Stimulated activated effector memory CD8-positive, alpha-beta T cell treated with anti-CD3 and anti-CD28 coated beads, Interleukin-12 subunit alpha, Interleukin-12 subunit beta, amount 100 ng/mL, for 72 hours (primary cell): ENCODE measurements at regions not wholly inside any gene's neighbourhood (a gene's known extent, or its start where the extent isn't known, plus 50 kb on each side); places are given as distances from the start of the nearest gene placed in this dataset.

Experiments
- ATAC-seq: fragments of 150-1000 bp; cut with Tn5 transposase; 2 replicates; pipeline ENCODE4 v1.10.0; 2021
- DNase-seq, 2 donors: peaks; one replicate each; pipeline ENCODE4 v3.0.0; 2021 to 2022; ENCODE audit warnings: low spot score in 2 of 2
- H3K27ac Mint-ChIP-seq: one replicate; pipeline ENCODE4 v1.8.0; 2022; ENCODE audit warnings: mild to moderate bottlenecking, mixed read lengths
- H3K36me3 Mint-ChIP-seq: one replicate; pipeline ENCODE4 v1.8.0; 2022; ENCODE audit warnings: mild to moderate bottlenecking, mixed read lengths
- H3K4me1 Mint-ChIP-seq: one replicate; pipeline ENCODE4 v1.8.0; 2022; ENCODE audit warnings: mixed read lengths
- H3K4me3 Mint-ChIP-seq: one replicate; pipeline ENCODE4 v1.8.0; 2022; ENCODE audit warnings: mild to moderate bottlenecking, mixed read lengths
- H3K9me3 Mint-ChIP-seq: one replicate; pipeline ENCODE4 v1.8.0; 2022; ENCODE audit warnings: mixed read lengths

DNA sequence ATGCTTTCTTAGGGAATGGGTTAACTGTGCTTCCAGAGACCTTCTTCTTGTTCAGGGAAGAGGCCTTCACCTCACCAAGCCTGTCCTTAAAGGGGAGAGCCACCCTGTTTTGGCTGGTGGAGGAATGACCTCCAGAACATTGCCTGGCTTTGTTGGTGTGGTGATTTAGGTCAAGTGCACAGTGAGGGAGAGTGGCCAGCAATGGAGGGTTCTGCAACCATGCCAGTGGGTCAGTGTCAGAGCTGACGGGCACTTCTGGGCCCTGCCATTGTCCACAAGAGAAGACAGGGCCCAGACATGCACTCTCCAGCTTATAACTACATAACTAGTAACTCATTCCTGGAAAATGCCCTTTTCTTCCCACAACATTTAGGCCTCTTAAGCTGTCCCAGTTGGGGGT lies 238.5 kb upstream of the AKR1E2 start:
- ATAC-seq (no peak), DNase-seq (no peak)
- Mint-ChIP-seq H3K4me3 (no peak overlapping the region), H3K36me3 (no peaks in the 10 kb centered on the region), H3K27ac (no peak overlapping the region), H3K4me1 (no peaks in the 10 kb centered on the region), H3K9me3 (no peaks in the 10 kb centered on the region)

- Mint-ChIP-seq H3K4me1 (no peaks in the 10 kb centered on the region), H3K36me3 (no peaks in the 10 kb centered on the region), H3K4me3 (no peak overlapping the region), H3K9me3 (no peaks in the 10 kb centered on the region), H3K27ac (no peak overlapping the region)
- ATAC-seq (no peak), DNase-seq (no peak)
These were observed 239.2 kb upstream of the AKR1E2 start for GRCh38 chr10:4586776-4587175.

GRCh38 chr10:4581929-4582328 lies 244.1 kb upstream of the AKR1E2 start:
- no peak for DNase-seq

GRCh38 chr10:4579844-4580243 lies 246.2 kb upstream of the AKR1E2 start:
- DNase-seq (no peak), ATAC-seq (no peak)
- Mint-ChIP-seq H3K9me3 (no peaks in the 10 kb centered on the region), H3K4me3 (no peak overlapping the region), H3K27ac (no peak overlapping the region), H3K4me1 (no peaks in the 10 kb centered on the region), H3K36me3 (no peaks in the 10 kb centered on the region)

More at GRCh38 chr10:4581929-4582328, 244.1 kb upstream of the AKR1E2 start:
- no peaks in the 10 kb centered on the region for H3K4me1 Mint-ChIP-seq
- H3K27ac Mint-ChIP-seq, result no peak overlapping the region
- H3K9me3 Mint-ChIP-seq, result no peaks in the 10 kb centered on the region
- ATAC-seq, result no peak
- no peak overlapping the region for H3K4me3 Mint-ChIP-seq
- H3K36me3 Mint-ChIP-seq, result no peaks in the 10 kb centered on the region

- H3K4me1 Mint-ChIP-seq, result no peaks in the 10 kb centered on the region
- ATAC-seq (no peak), DNase-seq (no peak)
- H3K36me3 Mint-ChIP-seq, result no peaks in the 10 kb centered on the region
- no peaks in the 10 kb centered on the region for H3K9me3 Mint-ChIP-seq
- H3K27ac Mint-ChIP-seq, result no peak overlapping the region
- H3K4me3 Mint-ChIP-seq, result no peak overlapping the region
These were observed 249.8 kb upstream of the AKR1E2 start for GRCh38 chr10:4576206-4576605.

DNA sequence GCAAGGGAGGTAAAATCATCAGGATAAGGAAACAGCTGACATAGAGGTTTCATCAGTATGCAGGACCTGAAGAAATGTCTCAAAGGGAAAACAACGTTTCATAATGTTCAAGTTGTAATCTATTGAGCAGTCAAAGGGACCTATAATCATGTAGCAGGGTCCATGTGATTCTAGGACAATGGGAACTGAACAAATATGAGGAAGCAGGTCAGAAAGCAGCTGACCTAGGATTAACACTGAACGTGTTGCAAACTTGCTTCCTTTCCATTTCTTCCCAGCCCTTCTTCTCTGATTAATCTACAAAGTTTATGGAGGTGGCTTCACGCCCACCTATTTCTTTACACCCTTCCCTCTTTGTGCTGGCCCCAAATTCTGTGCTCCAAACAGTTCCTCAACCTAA lies 256.9 kb upstream of the AKR1E2 start:
- no peak for ATAC-seq
- Mint-ChIP-seq H3K9me3 (no peaks in the 10 kb centered on the region), H3K4me1 (no peaks in the 10 kb centered on the region), H3K36me3 (no peaks in the 10 kb centered on the region), H3K4me3 (no peak overlapping the region), H3K27ac (no peak overlapping the region)
- no peak for DNase-seq

DNA sequence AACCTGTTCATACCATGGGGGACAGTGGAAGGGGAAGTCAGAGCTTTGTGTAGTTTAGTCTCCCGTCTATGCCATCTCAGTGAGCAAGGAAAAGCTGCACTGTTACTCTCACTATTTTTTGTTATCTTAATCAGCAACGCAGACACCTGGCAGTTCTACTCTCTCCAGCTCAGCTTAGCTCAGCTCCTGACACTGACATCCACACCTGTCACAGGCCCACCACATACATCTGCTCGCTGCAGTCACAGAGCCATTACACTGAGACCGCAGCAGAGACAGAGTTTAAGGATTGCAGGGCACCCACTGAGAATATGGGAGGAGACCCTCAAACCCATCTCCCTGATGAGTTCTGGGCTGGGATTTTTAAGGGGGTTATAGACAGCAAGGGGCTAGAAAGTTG lies 257.3 kb upstream of the AKR1E2 start:
- H3K4me3 Mint-ChIP-seq, result no peak overlapping the region
- no peaks in the 10 kb centered on the region for H3K36me3 Mint-ChIP-seq
- no peaks in the 10 kb centered on the region for H3K9me3 Mint-ChIP-seq
- DNase-seq (no peak), ATAC-seq (no peak)
- no peak overlapping the region for H3K27ac Mint-ChIP-seq
- H3K4me1 Mint-ChIP-seq, result no peaks in the 10 kb centered on the region

- H3K27ac Mint-ChIP-seq, result no peak overlapping the region
- H3K4me1 Mint-ChIP-seq, result no peaks in the 10 kb centered on the region
- H3K36me3 Mint-ChIP-seq, result no peaks in the 10 kb centered on the region
- DNase-seq, result no peak
- ATAC-seq, result no peak
- H3K4me3 Mint-ChIP-seq, result no peak overlapping the region
- H3K9me3 Mint-ChIP-seq, result no peaks in the 10 kb centered on the region
These were observed 257.9 kb upstream of the AKR1E2 start for GRCh38 chr10:4568086-4568485.

DNA sequence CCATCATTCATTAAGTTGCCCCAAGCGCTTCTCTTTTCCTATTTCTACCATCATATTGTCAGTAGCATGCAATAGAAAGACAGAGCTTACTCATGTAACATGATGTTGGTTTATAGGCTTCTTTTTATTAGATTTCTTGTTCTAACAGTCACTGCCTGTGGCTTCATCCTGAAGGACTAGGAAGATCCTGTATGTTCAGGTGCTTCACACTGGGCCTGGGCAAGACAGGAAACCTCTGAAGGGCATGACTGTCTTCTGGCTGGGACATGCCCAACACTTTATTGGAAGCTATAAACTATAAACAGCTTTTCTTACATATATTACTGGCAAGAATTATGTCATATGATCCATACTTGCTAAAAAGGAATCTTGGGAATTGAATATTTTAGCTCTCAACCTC lies 258.4 kb upstream of the AKR1E2 start:
- no peak overlapping the region for H3K27ac Mint-ChIP-seq
- H3K9me3 Mint-ChIP-seq, result no peaks in the 10 kb centered on the region
- no peak for DNase-seq
- no peaks in the 10 kb centered on the region for H3K4me1 Mint-ChIP-seq
- H3K36me3 Mint-ChIP-seq, result no peaks in the 10 kb centered on the region
- no peak overlapping the region for H3K4me3 Mint-ChIP-seq
- ATAC-seq, result no peak

- DNase-seq, result no peak
- ATAC-seq, result no peak
- Mint-ChIP-seq H3K27ac (no peak overlapping the region), H3K4me1 (no peaks in the 10 kb centered on the region), H3K9me3 (no peaks in the 10 kb centered on the region), H3K4me3 (no peak overlapping the region), H3K36me3 (no peaks in the 10 kb centered on the region)
These were observed 260.0 kb upstream of the AKR1E2 start for GRCh38 chr10:4566011-4566410.

- no peaks in the 10 kb centered on the region for H3K4me1 Mint-ChIP-seq
- DNase-seq (no peak), ATAC-seq (no peak)
- H3K9me3 Mint-ChIP-seq, result no peaks in the 10 kb centered on the region
- no peak overlapping the region for H3K4me3 Mint-ChIP-seq
- no peaks in the 10 kb centered on the region for H3K36me3 Mint-ChIP-seq
- no peak overlapping the region for H3K27ac Mint-ChIP-seq
These were observed 264.7 kb upstream of the AKR1E2 start for GRCh38 chr10:4561296-4561695.

DNA sequence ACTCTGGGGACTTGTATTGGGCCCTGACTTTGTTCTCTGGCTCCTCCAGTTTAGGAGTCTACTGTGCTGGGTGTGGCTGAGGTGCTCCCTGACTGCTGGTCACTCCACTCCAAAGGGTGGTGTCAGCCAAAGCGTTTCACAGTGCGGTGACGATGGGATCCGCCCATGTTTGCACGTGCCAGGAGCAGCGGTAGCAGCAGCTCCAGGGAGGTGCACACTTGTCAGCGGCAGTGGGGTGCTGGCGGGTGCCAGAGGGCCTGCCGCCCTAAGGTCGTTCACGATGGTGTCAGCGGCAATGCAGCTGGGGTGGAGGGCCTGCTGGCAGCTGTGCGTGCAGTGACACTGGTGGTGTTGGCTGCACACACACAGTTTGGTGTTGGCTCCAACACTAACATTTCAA lies 268.5 kb upstream of the AKR1E2 start:
- ATAC-seq (no peak), DNase-seq (no peak)
- peaks cover 2% of the 10 kb centered on the region for H3K4me1 Mint-ChIP-seq
- no peak overlapping the region for H3K4me3 Mint-ChIP-seq
- H3K27ac Mint-ChIP-seq, result no peak overlapping the region
- H3K36me3 Mint-ChIP-seq, result no peaks in the 10 kb centered on the region
- H3K9me3 Mint-ChIP-seq, result no peaks in the 10 kb centered on the region

GRCh38 chr10:4556527-4556926 lies 269.5 kb upstream of the AKR1E2 start:
- Mint-ChIP-seq H3K36me3 (no peaks in the 10 kb centered on the region), H3K4me1 (peaks cover 4% of the 10 kb centered on the region), H3K9me3 (no peaks in the 10 kb centered on the region), H3K27ac (no peak overlapping the region), H3K4me3 (no peak overlapping the region)
- DNase-seq, result no peak
- no peak for ATAC-seq

DNA sequence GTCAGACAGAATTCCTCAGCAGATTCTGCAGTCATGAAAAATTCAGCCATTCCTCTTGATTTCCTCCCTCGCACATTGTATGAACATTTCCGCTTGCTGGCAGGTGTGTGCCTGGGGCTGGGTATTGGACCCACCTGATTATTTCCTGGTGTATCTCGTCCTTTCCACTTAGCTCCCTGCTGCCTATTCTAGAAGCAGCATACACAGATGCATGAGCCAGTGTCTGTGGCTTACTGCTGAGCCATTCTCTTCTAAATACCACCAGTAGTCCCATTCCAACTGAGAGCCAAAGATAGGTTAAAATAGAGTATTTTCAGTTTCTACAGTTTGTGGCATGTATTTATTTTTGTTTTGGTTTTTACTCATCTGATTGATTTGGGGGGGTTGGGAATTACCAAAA lies 270.1 kb upstream of the AKR1E2 start:
- no peaks in the 10 kb centered on the region for H3K36me3 Mint-ChIP-seq
- no peak overlapping the region for H3K27ac Mint-ChIP-seq
- H3K4me1 Mint-ChIP-seq, result peaks cover 4% of the 10 kb centered on the region
- ATAC-seq, result no peak
- H3K4me3 Mint-ChIP-seq, result no peak overlapping the region
- H3K9me3 Mint-ChIP-seq, result no peaks in the 10 kb centered on the region
- no peak for DNase-seq

DNA sequence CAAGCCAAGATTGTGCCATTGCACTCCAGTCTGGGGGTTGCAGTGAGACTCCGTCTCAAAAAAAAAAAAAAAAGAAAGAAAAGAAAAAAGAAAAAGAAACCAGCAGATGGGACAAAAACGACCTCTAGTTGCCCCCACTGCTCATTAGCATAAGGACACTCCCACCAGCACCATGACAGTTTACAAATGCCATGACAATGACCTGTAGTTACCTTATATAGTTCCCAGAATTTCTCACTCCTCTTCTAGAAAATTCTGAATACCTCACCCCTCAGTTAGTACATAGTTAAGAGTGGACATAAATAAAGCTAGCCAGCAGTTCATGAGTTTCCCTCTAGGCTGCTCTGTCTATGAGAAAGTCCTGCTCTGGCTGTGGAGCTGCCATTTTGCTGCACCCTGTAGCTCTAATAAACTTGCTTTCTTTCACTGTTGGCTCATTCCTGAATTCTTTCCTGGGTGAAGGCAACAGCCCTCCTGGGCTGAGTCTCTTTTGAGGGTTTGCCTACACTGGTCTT lies 276.8 kb upstream of the AKR1E2 start:
- no peak for DNase-seq
- Mint-ChIP-seq H3K4me3 (no peak overlapping the region), H3K36me3 (peaks cover 8% of the 10 kb centered on the region), H3K27ac (peak overlapping the region; percentile 59), H3K9me3 (no peaks in the 10 kb centered on the region), H3K4me1 (peaks cover 18% of the 10 kb centered on the region)
- no peak for ATAC-seq

GRCh38 chr10:4546931-4547330 lies 279.1 kb upstream of the AKR1E2 start:
- Mint-ChIP-seq H3K4me3 (no peak overlapping the region), H3K36me3 (peaks cover 8% of the 10 kb centered on the region), H3K9me3 (no peaks in the 10 kb centered on the region), H3K27ac (no peak overlapping the region), H3K4me1 (peaks cover 13% of the 10 kb centered on the region)
- ATAC-seq, result no peak
- DNase-seq, result no peak

DNA sequence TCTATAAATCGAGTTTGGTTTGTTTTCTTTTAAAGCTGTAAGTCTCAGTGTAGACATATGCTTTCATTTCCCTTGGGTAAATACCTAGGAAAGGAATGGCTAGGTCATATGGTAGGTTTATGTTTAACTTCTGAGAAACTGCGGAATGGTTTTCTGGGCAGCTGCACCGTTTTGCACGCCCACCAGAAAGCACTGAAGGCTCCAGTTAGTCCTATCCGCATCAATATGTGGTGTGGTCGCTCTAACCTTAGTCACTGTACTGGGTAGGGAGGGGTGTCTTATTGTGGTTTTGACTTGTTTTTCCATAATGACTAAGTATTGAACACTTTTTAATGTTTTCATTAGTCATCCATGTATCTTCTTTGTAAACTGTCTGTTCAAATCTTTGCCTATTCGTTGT lies 279.5 kb upstream of the AKR1E2 start:
- ATAC-seq (peak; percentile 100), DNase-seq (peak; percentile 11 to 67)
- Mint-ChIP-seq H3K9me3 (no peaks in the 10 kb centered on the region), H3K4me3 (peak overlapping the region; percentile 10), H3K36me3 (peaks cover 8% of the 10 kb centered on the region), H3K4me1 (peaks cover 13% of the 10 kb centered on the region), H3K27ac (peak overlapping the region; percentile 21)
